SK-N-SH (cell line): ENCODE measurements at regions not wholly inside any gene's neighbourhood (a gene's known extent, or its start where the extent isn't known, plus 50 kb on each side); places are given as distances from the start of the nearest gene placed in this dataset.

Source experiments
- CTCF ChIA-PET: fragments of 300-600, 350-600 bp; formaldehyde crosslinking; extraction: SDS; loops from one replicate; lab custom pipeline; 2021; lab: Yijun Ruan, JAX
- POLR2A ChIA-PET: fragments of 350-600 bp; sonication (Branson Sonifier 250); formaldehyde crosslinking; extraction: SDS; loops from one replicate; lab custom pipeline; 2020; ENCODE audit warnings: antibody characterized with exemption, inconsistent platforms; lab: Yijun Ruan, JAX
- DNase-seq: peaks from one replicate; pipeline ENCODE4 v3.0.0; 2012
- H2AFZ ChIP-seq: fragments of 200-600 bp; sonication (generic); 2 replicates; pipeline ENCODE4 v1.8.1; 2016; ENCODE audit warnings: antibody characterized with exemption, mild to moderate bottlenecking, low read depth
- H3F3A ChIP-seq: fragments of 200-600 bp; sonication (generic); replicated peaks from 2 replicates; pipeline ENCODE3; 2016; ENCODE audit warnings: antibody characterized with exemption, mild to moderate bottlenecking; ENCODE audit not compliant: insufficient read depth
- H3K27ac ChIP-seq, 2 experiments: fragments of 200-500 bp in 1 of 2; fragments of 200-600 bp in 1 of 2; sonication (Bioruptor generic) in 1 of 2; sonication (generic), shearing (Covaris generic) in 1 of 2; 2 replicates each; pipeline versions ENCODE4 v1.5.1 to v1.6.1; 2014 to 2016; ENCODE audit warnings: low read depth in 2 of 2, inconsistent platforms in 1 of 2, low read length in 1 of 2, mild to moderate bottlenecking in 1 of 2, mixed read lengths in 1 of 2
- H3K27me3 ChIP-seq: fragments of 200-600 bp; sonication (generic), shearing (Covaris generic); 2 replicates; pipeline ENCODE4 v1.6.1; 2016; ENCODE audit warnings: mixed run types; ENCODE audit not compliant: insufficient read depth
- H3K36me3 ChIP-seq, 2 experiments: fragments of 200-500 bp in 1 of 2; fragments of 200-600 bp in 1 of 2; sonication (Bioruptor generic) in 1 of 2; sonication (generic) in 1 of 2; replicated peaks in 1 of 2; 2 replicates each; pipeline versions ENCODE3 to v1.5.1; 2014 to 2016; ENCODE audit warnings: low read length in 1 of 2, mild to moderate bottlenecking in 1 of 2; ENCODE audit not compliant: insufficient read depth in 2 of 2, control insufficient read depth in 1 of 2
- H3K4me1 ChIP-seq, 2 experiments: fragments of 200-500 bp in 1 of 2; fragments of 200-600 bp in 1 of 2; sonication (Bioruptor generic) in 1 of 2; sonication (generic), shearing (Covaris generic) in 1 of 2; 2 replicates each; pipeline versions ENCODE4 v1.5.1 to v1.6.1; 2014 to 2016; ENCODE audit warnings: low read depth in 1 of 2, low read length in 1 of 2, mixed run types in 1 of 2; ENCODE audit not compliant: insufficient read depth in 2 of 2, control insufficient read depth in 1 of 2
- H3K4me2 ChIP-seq: fragments of 200-600 bp; sonication (generic), shearing (Covaris generic); 2 replicates; pipeline ENCODE4 v1.6.1; 2017; ENCODE audit warnings: mixed run types
- H3K4me3 ChIP-seq, 2 experiments: fragments of 200-500 bp in 1 of 2; fragments of 200-600 bp in 1 of 2; sonication (Bioruptor generic) in 1 of 2; sonication (generic), shearing (Covaris generic) in 1 of 2; 2 replicates each; pipeline versions ENCODE4 v1.5.1 to v1.8.1; 2014 to 2016; ENCODE audit warnings: low read depth in 2 of 2, inconsistent platforms in 1 of 2, low read length in 1 of 2, mild to moderate bottlenecking in 1 of 2, mixed read lengths in 1 of 2, moderate library complexity in 1 of 2
- H3K79me2 ChIP-seq: fragments of 200-600 bp; sonication (generic); 2 replicates; pipeline ENCODE4 v1.8.1; 2017; ENCODE audit warnings: mild to moderate bottlenecking; ENCODE audit not compliant: insufficient read depth
- H3K9ac ChIP-seq: fragments of 200-600 bp; sonication (generic); 2 replicates; pipeline ENCODE4 v1.6.1; 2017; ENCODE audit warnings: mixed run types
- H3K9me2 ChIP-seq: fragments of 200-600 bp; sonication (generic); 2 replicates; pipeline ENCODE4 v1.6.1; 2017; ENCODE audit warnings: mixed run types
- H3K9me3 ChIP-seq: fragments of 200-600 bp; sonication (generic); 2 replicates; pipeline ENCODE4 v1.6.1; 2017; ENCODE audit warnings: mixed run types, mild to moderate bottlenecking, moderate library complexity
- H4K20me1 ChIP-seq: fragments of 200-600 bp; sonication (generic); 2 replicates; pipeline ENCODE4 v1.6.1; 2017; ENCODE audit warnings: mild to moderate bottlenecking, mixed run types; ENCODE audit not compliant: insufficient read depth
- ELF1 ChIP-seq: IDR thresholded peaks from 2 replicates; pipeline ENCODE4 v1.4.0; 2012
- FOXJ3 ChIP-seq: sonication (generic); formaldehyde crosslinking; IDR thresholded peaks from 2 replicates; pipeline ENCODE4 v1.5.1; 2020; ENCODE audit warnings: mild to moderate bottlenecking, missing genetic modification reagents
- IRF3 ChIP-seq: fragments of 150-350 bp; IDR thresholded peaks from 2 replicates; pipeline ENCODE4 v1.6.1; 2016; ENCODE audit warnings: mild to moderate bottlenecking, low read depth, low read length
- PBX3 ChIP-seq: IDR thresholded peaks from 2 replicates; pipeline ENCODE4; 2012
- POLR2AphosphoS5 ChIP-seq: IDR thresholded peaks from 2 replicates; pipeline ENCODE4 v1.6.1; 2012; ENCODE audit warnings: low read depth, low read length
- RAD21 ChIP-seq: IDR thresholded peaks from 2 replicates; pipeline ENCODE4 v1.6.1; 2012; ENCODE audit warnings: mild to moderate bottlenecking, low read length
- RCOR1 ChIP-seq: fragments of 150-350 bp; IDR thresholded peaks from 2 replicates; pipeline ENCODE4 v1.6.1; 2017; ENCODE audit warnings: antibody characterized with exemption, low read length
- REST ChIP-seq: IDR thresholded peaks from 2 replicates; pipeline ENCODE4 v1.6.1; 2012; ENCODE audit warnings: mild to moderate bottlenecking, low read depth, low read length, moderate library complexity
- RXRA ChIP-seq: IDR thresholded peaks from 2 replicates; pipeline ENCODE4 v1.4.0; 2012; ENCODE audit warnings: low read depth, mild to moderate bottlenecking, borderline replicate concordance
- TAF1 ChIP-seq: IDR thresholded peaks from 2 replicates; pipeline ENCODE4 v1.6.1; 2012; ENCODE audit warnings: low read depth, mild to moderate bottlenecking, low read length, moderate library complexity, borderline replicate concordance
- USF2 ChIP-seq: fragments of 150-350 bp; IDR thresholded peaks from 2 replicates; pipeline ENCODE4 v1.6.1; 2017; ENCODE audit warnings: antibody characterized with exemption, low read length, low read depth, borderline replicate concordance
- YY1 ChIP-seq: IDR thresholded peaks from 2 replicates; pipeline ENCODE4 v1.4.0; 2012; ENCODE audit warnings: low read depth, mild to moderate bottlenecking
- WGBS: methylation state at CpG from one replicate; pipeline ENCODE4 v1.1.6; 2017; ENCODE audit warnings: low lambda C conversion rate; 5-methylcytosine and 5-hydroxymethylcytosine counted together

GRCh38 chr21:15327637-15328265, 263.0 kb upstream of the NRIP1 start (continued):
- TF ChIP-seq RAD21, result no peak
- TF ChIP-seq RCOR1, result no peak
- TF ChIP-seq RXRA, result no peak
- no peak for TF ChIP-seq YY1
- no peak for TF ChIP-seq ELF1
- TF ChIP-seq PBX3, result no peak

GRCh38 chr21:15329191-15329590, 264.4 kb upstream of the NRIP1 start:
- Histone ChIP-seq H3K4me3 (no peak overlapping the region), H3K9me2 (no peaks in the 10 kb centered on the region), H3K36me3 (no peaks in the 10 kb centered on the region), H3K27ac (no peak overlapping the region), H2AFZ (no peak overlapping the region), H3K4me1 (no peaks in the 10 kb centered on the region), H4K20me1 (no peaks in the 10 kb centered on the region), H3F3A (no peaks in the 10 kb centered on the region), H3K9me3 (no peaks in the 10 kb centered on the region), H3K9ac (no peak overlapping the region), H3K79me2 (no peaks in the 10 kb centered on the region), H3K27me3 (no peaks in the 10 kb centered on the region), H3K4me2 (no peak overlapping the region)
- CTCF ChIA-PET, result no interaction called here
- no peak for TF ChIP-seq FOXJ3 (CRISPR knock-in tag)
- TF ChIP-seq TAF1, result no peak
- no peak for TF ChIP-seq IRF3
- TF ChIP-seq ELF1, result no peak
- no peak for TF ChIP-seq POLR2AphosphoS5
- TF ChIP-seq USF2, result no peak
- TF ChIP-seq REST, result no peak
- POLR2A ChIA-PET, result no interaction called here
- no peak for DNase-seq
- WGBS, result 9% methylated on average over 2 of the region's 2 CpGs
